Motor neuron (in vitro differentiated cells): ENCODE measurements at regions not wholly inside any gene's neighbourhood (a gene's known extent, or its start where the extent isn't known, plus 50 kb on each side); places are given as distances from the start of the nearest gene placed in this dataset.

Source experiments
- ATAC-seq, 8 experiments: fragments of 200-7000 bp; cut with Tn5 transposase; replicated peaks in 6 of 8; 2 replicates each; pipeline ENCODE4 v1.8.0; 2021; ENCODE audit warnings: mild to moderate bottlenecking in 8 of 8, moderate library complexity in 8 of 8
- H3K27ac ChIP-seq, 2 donors: fragments of 250-450 bp; sonication (Bioruptor Pico); 2 replicates each; pipeline ENCODE4 v1.9.0; 2021; ENCODE audit warnings: antibody characterized with exemption in 2 of 2, mild to moderate bottlenecking in 2 of 2, moderate library complexity in 1 of 2
- H3K4me1 ChIP-seq, 2 donors: fragments of 250-450 bp; sonication (Bioruptor Pico); replicated peaks in 1 of 2; 2 replicates each; pipeline ENCODE4 v1.6.1; 2021; ENCODE audit warnings: antibody characterized with exemption in 2 of 2, mild to moderate bottlenecking in 2 of 2, moderate library complexity in 1 of 2
- H3K4me3 ChIP-seq, 5 donors: fragments of 250-450 bp; sonication (Bioruptor Pico); 2 replicates each; pipeline ENCODE4 v1.9.0; 2021; ENCODE audit warnings: antibody characterized with exemption in 5 of 5, mild to moderate bottlenecking in 5 of 5, moderate library complexity in 4 of 5
- WGBS, 10 experiments: fragments of 450-650 bp; shearing (Covaris generic); methylation state at CpG; one replicate each; pipeline ENCODE4 v1.0.0; 2022; 5-methylcytosine and 5-hydroxymethylcytosine counted together
- in situ Hi-C, 9 experiments: fragments of 400-800 bp; cut with MboI; loops; one replicate each; pipeline ENCODE4 v1.15.0; 2021; ENCODE audit warnings: low sequenced_read_pairs in 9 of 9, low pct_unique_long_range_greater_than_20kb in 2 of 9; ENCODE audit not compliant: unreplicated experiment in 9 of 9

DNA sequence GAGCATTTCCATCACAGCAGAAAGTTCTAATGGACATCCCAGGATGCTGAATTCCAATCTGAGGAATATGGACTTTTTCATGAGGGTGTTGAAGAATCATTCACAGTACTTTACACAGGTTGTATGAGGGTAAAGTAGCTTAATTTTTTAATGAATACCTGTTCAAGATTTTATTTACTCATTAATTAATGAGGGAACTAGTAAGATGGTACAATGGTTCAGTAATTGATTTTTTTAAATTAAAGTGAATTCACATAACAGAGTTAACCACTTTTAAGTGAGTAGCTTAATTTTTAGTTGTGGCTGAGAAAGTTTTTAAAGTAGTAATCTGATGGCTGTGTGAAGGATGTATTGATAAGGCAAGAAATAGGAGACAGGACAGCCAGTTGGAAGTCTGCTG lies 266.5 kb downstream of the GFRA1 start:
- Histone ChIP-seq H3K27ac (no peak overlapping the region), H3K4me3 (no peak overlapping the region), H3K4me1 (peaks cover 27 to 28% of the 10 kb centered on the region in 2 donors)
- in situ Hi-C loops: no loop called here
- ATAC-seq: no peak

GRCh38 chr10:116005301-116005700 lies 267.7 kb downstream of the GFRA1 start:
- WGBS, 10 experiments: 30 to 100% (median 56%) methylated on average over 1 to 2 of the region's 2 CpGs; no CpG with 5 or more reads in 2 of the 10 experiments
- H3K4me3 ChIP-seq: no peak overlapping the region
- peaks cover 39 to 40% of the 10 kb centered on the region in 2 donors for H3K4me1 ChIP-seq
- ATAC-seq: no peak
- H3K27ac ChIP-seq: no peak overlapping the region
- in situ Hi-C loops: no loop called here

DNA sequence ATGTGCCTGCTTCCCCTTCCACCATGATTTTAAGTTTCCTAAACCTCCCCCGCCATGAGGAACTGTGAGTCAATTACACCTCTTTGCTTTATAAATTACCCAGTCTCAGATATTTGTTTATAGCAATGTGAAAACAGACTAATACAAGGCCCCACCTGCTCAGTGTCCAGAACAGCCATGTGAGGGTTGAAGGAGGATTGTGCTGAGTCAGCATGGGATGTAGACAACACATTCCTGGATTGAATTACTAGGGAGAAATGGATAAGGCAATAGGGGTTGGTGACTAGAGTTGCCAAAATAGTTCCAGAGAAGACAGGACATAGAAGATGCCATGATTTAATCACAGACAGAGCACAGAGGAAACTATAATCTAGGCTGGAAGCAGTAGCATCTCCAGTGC lies 270.3 kb downstream of the GFRA1 start:
- Histone ChIP-seq H3K27ac (no peak overlapping the region), H3K4me3 (no peak overlapping the region), H3K4me1 (peaks cover 51 to 56% of the 10 kb centered on the region in 2 donors)
- in situ Hi-C loops: no loop called here
- 80 to 100% (median 85%) methylated on average over 1 of the region's 1 CpG; no CpG with 5 or more reads in 6 of the 10 experiments for WGBS, 10 experiments
- ATAC-seq: peak in 1 of 8 experiments; percentile 54

DNA sequence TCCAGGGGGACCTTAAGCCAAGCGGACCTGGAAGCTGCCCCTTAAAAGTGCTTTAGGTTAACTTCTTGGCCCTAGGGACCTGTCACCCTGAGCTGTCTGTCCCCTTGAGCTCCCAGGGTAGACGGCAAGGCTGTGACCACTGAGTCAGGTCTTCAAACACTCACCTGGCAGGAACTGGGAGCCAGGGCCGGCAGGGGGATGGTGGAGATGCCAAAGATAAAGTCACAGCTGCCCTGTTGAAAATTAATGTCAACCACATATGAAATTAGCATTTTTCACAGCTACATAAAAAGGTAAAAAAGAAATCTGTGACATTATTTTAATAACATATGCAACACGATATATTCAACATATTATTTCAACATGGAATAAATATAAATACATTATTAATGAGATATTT lies 271.0 kb downstream of the GFRA1 start:
- in situ Hi-C loops: no loop called here
- peaks cover 51 to 56% of the 10 kb centered on the region in 2 donors for H3K4me1 ChIP-seq
- H3K4me3 ChIP-seq: no peak overlapping the region
- 17 to 100% (median 90%) methylated on average over 1 to 4 of the region's 4 CpGs; no CpG with 5 or more reads in 1 of the 10 experiments for WGBS, 10 experiments
- no peak for ATAC-seq
- peak overlapping the region in 1 of 2 donors; percentile 48 for H3K27ac ChIP-seq

GRCh38 chr10:116001262-116001857 lies 271.6 kb downstream of the GFRA1 start:
- in situ Hi-C loops: no loop called here
- WGBS, 10 experiments: 9 to 78% (median 48%) methylated on average over 1 to 10 of the region's 10 CpGs
- Histone ChIP-seq H3K4me3 (no peak overlapping the region), H3K27ac (peak overlapping the region in 1 of 2 donors; percentile 38), H3K4me1 (peaks cover 51 to 56% of the 10 kb centered on the region in 2 donors)
- peak in 6 of 8 experiments; percentile 33 to 61 (median 43) for ATAC-seq

- ATAC-seq: peak in 5 of 8 experiments; percentile 79 to 93 (median 91)
- WGBS, 10 experiments: 20 to 86% (median 40%) methylated on average over 1 to 9 of the region's 12 CpGs; no CpG with 5 or more reads in 2 of the 10 experiments
- Histone ChIP-seq H3K27ac (no peak overlapping the region), H3K4me1 (peaks cover 51 to 56% of the 10 kb centered on the region in 2 donors), H3K4me3 (no peak overlapping the region)
- in situ Hi-C loops: no loop called here
Observed at GRCh38 chr10:116000151-116000842, 272.7 kb downstream of the GFRA1 start.
